ENCODE measurements at regions not wholly inside any gene's neighbourhood (a gene's known extent, or its start where the extent isn't known, plus 50 kb on each side); places are given as distances from the start of the nearest gene placed in this dataset.

GRCh38 chr15:25179673-25180511, 225.1 kb downstream of the SNRPN start:
- Histone ChIP-seq H3K36me3 (ENCODE audit: control insufficient read depth in 2 of 4, insufficient read depth in 4 of 4, low read length in 3 of 4) (no peaks in the 10 kb centered on the region), H3K79me1 (ENCODE audit: low read depth, low read length) (no peaks in the 10 kb centered on the region), H4K5ac (ENCODE audit: insufficient read length, low read depth, low read length) (no peak overlapping the region), H3K14ac (ENCODE audit: insufficient read length) (no peak overlapping the region), H3K23ac (ENCODE audit: insufficient read length) (no peak overlapping the region), H3K9me3 (ENCODE audit: insufficient read depth in 2 of 2, low read depth in 1 of 2, low read length in 1 of 2) (peaks cover 74 to 96% of the 10 kb centered on the region in 2 experiments), H3K4me1 (replicated peaks in 1 of 4; ENCODE audit: control insufficient read depth in 3 of 4, insufficient read depth in 4 of 4, low read length in 3 of 4) (no peaks in the 10 kb centered on the region), H4K91ac (replicated peaks; ENCODE audit: insufficient read length, low read length) (no peak overlapping the region), H3K23me2 (ENCODE audit: low read depth, low read length) (no peaks in the 10 kb centered on the region), H2BK15ac (ENCODE audit: low read length) (no peak overlapping the region), H2AK5ac (ENCODE audit: low read depth, low read length) (no peak overlapping the region), H3K9ac (replicated peaks in 1 of 4; ENCODE audit: extremely low read depth in 1 of 4, low read depth in 3 of 4, low read length in 3 of 4) (no peak overlapping the region), H2BK5ac (ENCODE audit: low read depth, low read length) (no peak overlapping the region), H2BK12ac (ENCODE audit: low read depth, low read length) (no peak overlapping the region), H3K4me3 (ENCODE audit: extremely low read depth in 1 of 4, insufficient read depth in 2 of 4, low read depth in 3 of 4, low read length in 4 of 4) (no peak overlapping the region), H3K79me2 (ENCODE audit: control insufficient read depth in 1 of 2, insufficient read depth in 2 of 2, low read length in 2 of 2) (no peaks in the 10 kb centered on the region), H3K27ac (ENCODE audit: low read depth, low read length) (no peak overlapping the region), H3K18ac (ENCODE audit: extremely low read depth, low read length) (no peak overlapping the region), H4K20me1 (replicated peaks in 1 of 2; ENCODE audit: control insufficient read depth in 1 of 2, insufficient read depth in 2 of 2, low read length in 2 of 2) (no peaks in the 10 kb centered on the region), H2BK20ac (ENCODE audit: low read length) (no peak overlapping the region), H2BK120ac (replicated peaks; ENCODE audit: low read depth, low read length) (no peak overlapping the region), H3K27me3 (replicated peaks in 1 of 4; ENCODE audit: control insufficient read depth in 3 of 4, extremely low read depth in 1 of 4, insufficient read depth in 3 of 4, low read length in 3 of 4) (no peaks in the 10 kb centered on the region), H4K8ac (ENCODE audit: extremely low read depth, insufficient read depth, low read length) (no peak overlapping the region), H3K4me2 (ENCODE audit: insufficient read depth in 1 of 2, low read depth in 2 of 2, low read length in 2 of 2) (no peak overlapping the region), H3K56ac (replicated peaks; ENCODE audit: insufficient read length, low read depth, low read length) (no peak overlapping the region), H2AFZ (ENCODE audit: low read length) (no peak overlapping the region), H3K4ac (replicated peaks; ENCODE audit: insufficient read length, low read depth, low read length) (no peak overlapping the region)
- WGBS, 2 experiments (ENCODE audit: extremely low coverage in 1 of 2, insufficient coverage in 1 of 2, insufficient read length in 1 of 2, insufficient replicate concordance in 2 of 2, low coverage in 1 of 2, low lambda C conversion rate in 2 of 2, missing lambda C conversion rate in 1 of 2): 85% methylated on average over 14 of the region's 14 CpGs; no CpG with 5 or more reads in 1 of the 2 experiments
- FAIRE-seq: no peak
- ChIA-PET POLR2A (ENCODE audit: partially characterized antibody) (no interaction called here), CTCF (ENCODE audit: partially characterized antibody) (interaction anchor here (1.3 kb wide), 1 partner anchor 9 kb away, joined by 3 read pairs; no protein-coding TSS in a partner anchor)
- no peak for DNase-seq (ENCODE audit: low read depth in 1 of 2, low spot score in 2 of 2)
- no peak for TF ChIP-seq JUN (IDR thresholded peaks at IDR 0.05; ENCODE audit: low read depth, low read length)
- no peak for TF ChIP-seq NRF1 (IDR thresholded peaks at IDR 0.05; ENCODE audit: low read depth, low read length)
- no peak for TF ChIP-seq CHD2 (IDR thresholded peaks at IDR 0.05; ENCODE audit: low read length)
- TF ChIP-seq SIX5 (IDR thresholded peaks at IDR 0.05; ENCODE audit: low read depth, low read length): no peak
- no peak for TF ChIP-seq CTCF (IDR thresholded peaks at IDR 0.05; ENCODE audit: control extremely low read depth in 1 of 3, insufficient read depth in 1 of 3, low read depth in 1 of 3, low read length in 3 of 3)
- no peak for TF ChIP-seq ATF2 (IDR thresholded peaks at IDR 0.05; ENCODE audit: low read length)
- no peak for TF ChIP-seq ZNF274 (IDR thresholded peaks at IDR 0.05; ENCODE audit: borderline replicate concordance, extremely low read depth, low read length)
- no peak for TF ChIP-seq GABPA (IDR thresholded peaks at IDR 0.05; ENCODE audit: borderline replicate concordance, insufficient read depth, low read length)
- no peak for TF ChIP-seq CBX5 (IDR thresholded peaks at IDR 0.05; ENCODE audit: low read depth, low read length)
